Mesenchymal stem cell (in vitro differentiated cells and primary cell): ENCODE measurements at regions not wholly inside any gene's neighbourhood (a gene's known extent, or its start where the extent isn't known, plus 50 kb on each side); places are given as distances from the start of the nearest gene placed in this dataset.

Experiments used
- DNase-seq: peaks from one replicate; pipeline ENCODE4 v3.0.0-alpha.2; 2013
- H2AFZ ChIP-seq: one replicate; pipeline ENCODE4 v1.6.1; 2013; ENCODE audit warnings: low read depth, mild to moderate bottlenecking, control low read depth, inconsistent platforms, low read length, moderate library complexity
- H2AK5ac ChIP-seq: 2 replicates; pipeline ENCODE4 v1.6.1; 2013; ENCODE audit warnings: low read length, moderate library complexity, mild to moderate bottlenecking, inconsistent platforms; ENCODE audit not compliant: severe bottlenecking
- H2BK120ac ChIP-seq: one replicate; pipeline ENCODE4 v1.6.1; 2013; ENCODE audit warnings: low read depth, mild to moderate bottlenecking, inconsistent platforms, low read length, moderate library complexity
- H2BK12ac ChIP-seq, 2 experiments: one replicate each; pipeline ENCODE4 v1.6.1; 2013; ENCODE audit warnings: inconsistent platforms in 2 of 2, low read length in 2 of 2, mild to moderate bottlenecking in 2 of 2, moderate library complexity in 2 of 2, control low read depth in 1 of 2
- H2BK15ac ChIP-seq: one replicate; pipeline ENCODE4 v1.6.1; 2013; ENCODE audit warnings: mild to moderate bottlenecking, low read depth, inconsistent platforms; ENCODE audit not compliant: poor library complexity, severe bottlenecking
- H2BK5ac ChIP-seq: 2 replicates; pipeline ENCODE4 v1.6.1; 2013; ENCODE audit warnings: low read depth, mild to moderate bottlenecking, low read length, control low read depth, inconsistent platforms; ENCODE audit not compliant: poor library complexity, severe bottlenecking
- H3K14ac ChIP-seq, 2 experiments: one replicate each; pipeline ENCODE4 v1.6.1; 2013; ENCODE audit warnings: inconsistent platforms in 2 of 2, low read length in 2 of 2, control low read depth in 1 of 2, mild to moderate bottlenecking in 1 of 2, moderate library complexity in 1 of 2
- H3K18ac ChIP-seq, 2 experiments: one replicate each; pipeline ENCODE4 v1.6.1; 2013; ENCODE audit warnings: inconsistent platforms in 2 of 2, low read length in 2 of 2, control low read depth in 1 of 2, low read depth in 1 of 2, mild to moderate bottlenecking in 1 of 2
- H3K23ac ChIP-seq, 2 experiments: one replicate each; pipeline ENCODE4 v1.6.1; 2013; ENCODE audit warnings: inconsistent platforms in 2 of 2, low read length in 2 of 2, mild to moderate bottlenecking in 2 of 2, moderate library complexity in 2 of 2, control low read depth in 1 of 2
- H3K27ac ChIP-seq: 2 replicates; pipeline ENCODE4 v1.5.1; 2013; ENCODE audit warnings: mild to moderate bottlenecking, moderate library complexity, low read length, control low read depth, inconsistent platforms; ENCODE audit not compliant: poor library complexity, severe bottlenecking
- H3K27me3 ChIP-seq, 2 experiments: 2 replicates each; pipeline versions ENCODE4 v1.6.1 to v1.7.0; 2013; ENCODE audit warnings: low read length in 2 of 2, mild to moderate bottlenecking in 2 of 2, moderate library complexity in 2 of 2, control low read depth in 1 of 2, inconsistent platforms in 1 of 2; ENCODE audit not compliant: control insufficient read depth in 1 of 2, insufficient read depth in 1 of 2
- H3K36me3 ChIP-seq, 2 experiments: 2 replicates each; pipeline versions ENCODE4 v1.6.1 to v1.7.0; 2013; ENCODE audit warnings: low read length in 2 of 2, control low read depth in 1 of 2, inconsistent platforms in 1 of 2, low read depth in 1 of 2, mild to moderate bottlenecking in 1 of 2; ENCODE audit not compliant: insufficient read depth in 2 of 2, control insufficient read depth in 1 of 2
- H3K4ac ChIP-seq, 2 experiments: one replicate each; pipeline ENCODE4 v1.6.1; 2013; ENCODE audit warnings: inconsistent platforms in 2 of 2, low read length in 2 of 2, mild to moderate bottlenecking in 2 of 2, moderate library complexity in 2 of 2, control low read depth in 1 of 2, low read depth in 1 of 2
- H3K4me1 ChIP-seq: 2 replicates; pipeline ENCODE4 v1.6.1; 2013; ENCODE audit warnings: low read depth, low read length, control low read depth; ENCODE audit not compliant: control insufficient read depth, insufficient read depth
- H3K4me2 ChIP-seq: 2 replicates; pipeline ENCODE4 v1.6.1; 2013; ENCODE audit warnings: low read length, mild to moderate bottlenecking, inconsistent platforms; ENCODE audit not compliant: poor library complexity, severe bottlenecking
- H3K4me3 ChIP-seq, 2 experiments: 2 replicates each; pipeline versions ENCODE4 v1.5.1 to v1.7.0; 2013; ENCODE audit warnings: low read length in 2 of 2, mild to moderate bottlenecking in 2 of 2, control low read depth in 1 of 2, low read depth in 1 of 2; ENCODE audit not compliant: insufficient read depth in 1 of 2
- H3K79me1 ChIP-seq: replicated peaks from 2 replicates; pipeline ENCODE4 v1.6.1; 2013; ENCODE audit warnings: mild to moderate bottlenecking, control low read depth, low read length, inconsistent platforms; ENCODE audit not compliant: poor library complexity, severe bottlenecking
- H3K9ac ChIP-seq: 2 replicates; pipeline ENCODE4 v1.7.0; 2013; ENCODE audit warnings: mild to moderate bottlenecking, low read length, moderate library complexity
- H3K9me3 ChIP-seq: 2 replicates; pipeline ENCODE4 v1.7.0; 2013; ENCODE audit warnings: mild to moderate bottlenecking, low read length; ENCODE audit not compliant: control insufficient read depth
- H4K8ac ChIP-seq: one replicate; pipeline ENCODE4 v1.6.1; 2013; ENCODE audit warnings: inconsistent platforms, mild to moderate bottlenecking, low read length, moderate library complexity
- H4K91ac ChIP-seq: one replicate; pipeline ENCODE4 v1.6.1; 2013; ENCODE audit warnings: mild to moderate bottlenecking, low read length, inconsistent platforms
- WGBS: methylation state at CpG from one replicate; pipeline ENCODE4 v1.1.7; 2013; ENCODE audit warnings: mixed read lengths; 5-methylcytosine and 5-hydroxymethylcytosine counted together

DNA sequence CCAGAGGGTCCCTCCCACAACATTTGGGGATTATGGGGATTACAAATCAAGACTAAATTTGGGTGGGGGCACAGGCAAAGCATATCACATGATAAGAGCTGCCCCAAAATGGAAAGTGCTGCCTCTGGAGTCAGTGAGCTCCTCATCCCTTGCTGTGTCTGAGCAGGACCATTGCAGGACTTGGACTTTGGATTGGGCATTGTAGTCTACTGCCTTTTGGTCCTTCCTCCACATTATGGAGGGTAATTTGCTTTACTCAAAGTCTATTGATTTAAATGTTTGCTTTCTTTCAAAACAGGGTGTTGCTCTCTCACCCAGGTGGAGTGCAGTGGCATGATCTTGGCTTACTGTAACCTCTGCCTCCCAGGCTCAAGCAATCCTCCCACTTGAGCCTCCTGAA is 106.8 kb upstream of the LDAH start:
- Histone ChIP-seq H3K18ac (no peak overlapping the region), H2AK5ac (peak overlapping the region; percentile 23), H3K9me3 (peaks cover 19% of the 10 kb centered on the region), H2BK12ac (no peak overlapping the region), H2BK5ac (peak overlapping the region; percentile 81), H4K8ac (no peak overlapping the region), H4K91ac (no peak overlapping the region), H3K36me3 (no peaks in the 10 kb centered on the region), H2BK15ac (no peak overlapping the region), H2AFZ (no peak overlapping the region), H3K4me2 (no peak overlapping the region), H3K4me3 (no peak overlapping the region), H2BK120ac (no peak overlapping the region), H3K14ac (no peak overlapping the region), H3K27me3 (peaks cover 0 to 6% of the 10 kb centered on the region in 2 experiments), H3K79me1 (no peaks in the 10 kb centered on the region), H3K23ac (no peak overlapping the region), H3K4me1 (peaks cover 16% of the 10 kb centered on the region), H3K4ac (no peak overlapping the region), H3K27ac (peak overlapping the region; percentile 95), H3K9ac (no peak overlapping the region)
- DNase-seq, result no peak

DNA sequence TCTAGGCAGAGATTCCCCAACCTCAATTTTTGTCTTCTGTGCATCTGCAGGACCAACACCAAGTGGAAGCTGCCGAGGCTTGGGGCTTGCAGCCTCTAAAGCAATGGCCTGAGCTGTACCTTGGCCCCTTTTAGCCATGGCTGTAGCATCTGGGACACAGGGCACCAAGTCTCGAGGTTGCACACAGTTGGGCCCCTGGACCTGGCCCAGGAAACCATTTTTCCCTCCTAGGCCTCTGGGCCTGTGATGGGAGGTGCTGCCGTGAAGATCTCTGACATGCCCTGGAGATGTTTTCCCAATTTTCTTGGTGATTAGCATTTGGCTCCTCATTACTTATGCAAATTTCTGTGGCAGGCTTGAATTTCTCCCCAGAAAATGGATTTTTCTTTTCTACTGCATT is 105.7 kb upstream of the LDAH start:
- H4K8ac ChIP-seq, result no peak overlapping the region
- H2BK12ac ChIP-seq, result no peak overlapping the region
- H3K18ac ChIP-seq, result no peak overlapping the region
- H2BK15ac ChIP-seq, result no peak overlapping the region
- H3K4me1 ChIP-seq, result peaks cover 16% of the 10 kb centered on the region
- H3K27me3 ChIP-seq, result peaks cover 0 to 6% of the 10 kb centered on the region in 2 experiments
- no peak overlapping the region for H3K27ac ChIP-seq
- no peaks in the 10 kb centered on the region for H3K79me1 ChIP-seq
- no peak overlapping the region for H2BK5ac ChIP-seq
- no peak overlapping the region for H3K4me3 ChIP-seq
- no peak overlapping the region for H3K14ac ChIP-seq
- no peaks in the 10 kb centered on the region for H3K36me3 ChIP-seq
- no peak overlapping the region for H2BK120ac ChIP-seq
- H3K9me3 ChIP-seq, result peaks cover 19% of the 10 kb centered on the region
- WGBS, result 45% methylated on average over 3 of the region's 3 CpGs
- no peak overlapping the region for H2AFZ ChIP-seq
- DNase-seq, result no peak
- H3K4ac ChIP-seq, result no peak overlapping the region
- no peak overlapping the region for H3K23ac ChIP-seq
- no peak overlapping the region for H3K4me2 ChIP-seq
- H4K91ac ChIP-seq, result no peak overlapping the region
- peak overlapping the region; percentile 6 for H2AK5ac ChIP-seq
- H3K9ac ChIP-seq, result no peak overlapping the region

- no peak overlapping the region for H3K9ac ChIP-seq
These were observed 102.5 kb upstream of the LDAH start for GRCh38 chr2:20925265-20925889.

DNA sequence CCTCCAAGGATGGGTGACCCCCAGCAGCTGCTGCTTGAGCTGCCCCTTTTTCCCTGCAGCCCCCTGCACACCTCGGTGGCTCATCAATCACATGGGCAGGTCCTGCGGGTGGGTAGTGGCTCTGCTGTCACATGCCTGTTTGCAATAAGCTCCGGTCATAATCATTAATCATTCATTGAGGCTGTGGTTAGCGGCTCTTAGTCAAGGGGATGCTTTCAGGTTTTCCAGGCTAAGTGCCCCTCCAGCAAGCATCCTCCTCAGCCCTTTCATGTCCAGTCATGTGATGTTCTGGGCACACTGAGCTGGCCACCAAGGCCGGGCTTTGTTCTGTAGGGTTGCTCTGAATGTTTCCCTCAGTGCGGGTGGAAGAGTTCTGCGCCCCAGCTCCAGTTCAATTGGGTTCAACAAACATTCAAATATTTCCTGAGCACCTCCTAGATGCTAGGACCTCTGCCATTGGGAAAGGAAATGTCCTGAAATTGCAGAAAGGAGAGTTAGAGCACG is 96.4 kb upstream of the LDAH start:
- Histone ChIP-seq H3K4me1 (peaks cover 37% of the 10 kb centered on the region), H3K79me1 (no peaks in the 10 kb centered on the region), H2BK120ac (no peak overlapping the region), H3K14ac (no peak overlapping the region), H2AFZ (no peak overlapping the region), H2AK5ac (no peak overlapping the region), H2BK12ac (no peak overlapping the region), H3K4me2 (no peak overlapping the region), H4K91ac (no peak overlapping the region), H3K4ac (no peak overlapping the region), H3K9ac (no peak overlapping the region), H2BK5ac (no peak overlapping the region), H3K27ac (peak overlapping the region; percentile 92), H3K23ac (no peak overlapping the region), H3K9me3 (no peaks in the 10 kb centered on the region), H4K8ac (no peak overlapping the region), H3K18ac (no peak overlapping the region), H2BK15ac (no peak overlapping the region), H3K4me3 (no peak overlapping the region), H3K27me3 (peaks cover 0 to 50% of the 10 kb centered on the region in 2 experiments), H3K36me3 (no peaks in the 10 kb centered on the region)
- 87% methylated on average over 8 of the region's 8 CpGs for WGBS
- no peak for DNase-seq

More at GRCh38 chr2:20925265-20925889, 102.5 kb upstream of the LDAH start:
- H3K27me3 ChIP-seq, result peaks cover 0 to 7% of the 10 kb centered on the region in 2 experiments
- no peak overlapping the region for H3K4ac ChIP-seq
- no peak overlapping the region for H3K14ac ChIP-seq
- H3K79me1 ChIP-seq, result no peaks in the 10 kb centered on the region
- H2BK5ac ChIP-seq, result no peak overlapping the region
- no peak overlapping the region for H4K8ac ChIP-seq
- H3K27ac ChIP-seq, result no peak overlapping the region
- no peak overlapping the region for H3K23ac ChIP-seq
- no peak overlapping the region for H2BK120ac ChIP-seq
- no peak overlapping the region for H2AFZ ChIP-seq
- H3K18ac ChIP-seq, result no peak overlapping the region
- peaks cover 7% of the 10 kb centered on the region for H3K4me1 ChIP-seq
- H3K9me3 ChIP-seq, result peaks cover 19% of the 10 kb centered on the region
- H3K4me2 ChIP-seq, result no peak overlapping the region
- 81% methylated on average over 5 of the region's 5 CpGs for WGBS
- H2BK15ac ChIP-seq, result no peak overlapping the region
- peak; percentile 1 for DNase-seq
- no peak overlapping the region for H2BK12ac ChIP-seq
- H2AK5ac ChIP-seq, result no peak overlapping the region
- no peak overlapping the region for H3K4me3 ChIP-seq
- no peak overlapping the region for H4K91ac ChIP-seq
- no peaks in the 10 kb centered on the region for H3K36me3 ChIP-seq
